ENCODE measurements at regions not wholly inside any gene's neighbourhood (a gene's known extent, or its start where the extent isn't known, plus 50 kb on each side); places are given as distances from the start of the nearest gene placed in this dataset.

- TF ChIP-seq USF2 (CRISPR knock-in tag; IDR thresholded peaks at IDR 0.05), result no peak
- TF ChIP-seq CTCF (IDR thresholded peaks at IDR 0.05), result no peak
These were observed 739.7 kb downstream of the LTN1 start for GRCh38 chr21:28252928-28253327.
